ENCODE measurements at regions not wholly inside any gene's neighbourhood (a gene's known extent, or its start where the extent isn't known, plus 50 kb on each side); places are given as distances from the start of the nearest gene placed in this dataset.

GRCh38 chr11:15854245-15854644 is 502.1 kb downstream of the SOX6 start:
- H3K4me3 Mint-ChIP-seq: no peak overlapping the region
- TF ChIP-seq CTCF (IDR thresholded peaks at IDR 0.05; ENCODE audit: unreplicated experiment): no peak
- H3K9me3 Mint-ChIP-seq: no peaks in the 10 kb centered on the region
- peaks cover 4% of the 10 kb centered on the region for H3K4me1 Mint-ChIP-seq
- no peak for DNase-seq (ENCODE audit: low spot score in 2 of 2, unreplicated experiment in 2 of 2)
- H3K27me3 Mint-ChIP-seq (ENCODE audit: low read depth): peaks cover 35% of the 10 kb centered on the region
- H3K36me3 Mint-ChIP-seq: no peaks in the 10 kb centered on the region
- H3K27ac Mint-ChIP-seq: no peak overlapping the region

GRCh38 chr11:15858881-15859280 is 497.5 kb downstream of the SOX6 start:
- no peaks in the 10 kb centered on the region for H3K36me3 Mint-ChIP-seq
- no peak overlapping the region for H3K27ac Mint-ChIP-seq
- H3K9me3 Mint-ChIP-seq: no peaks in the 10 kb centered on the region
- no peak for TF ChIP-seq CTCF (IDR thresholded peaks at IDR 0.05; ENCODE audit: unreplicated experiment)
- no peak overlapping the region for H3K4me3 Mint-ChIP-seq
- peaks cover 32% of the 10 kb centered on the region for H3K27me3 Mint-ChIP-seq (ENCODE audit: low read depth)
- H3K4me1 Mint-ChIP-seq: peaks cover 4% of the 10 kb centered on the region
- no peak for DNase-seq (ENCODE audit: low spot score in 2 of 2, unreplicated experiment in 2 of 2)

GRCh38 chr11:15859411-15859810 is 496.9 kb downstream of the SOX6 start:
- peaks cover 29% of the 10 kb centered on the region for H3K27me3 Mint-ChIP-seq (ENCODE audit: low read depth)
- H3K4me1 Mint-ChIP-seq: peaks cover 4% of the 10 kb centered on the region
- no peak for DNase-seq (ENCODE audit: low spot score in 2 of 2, unreplicated experiment in 2 of 2)
- H3K4me3 Mint-ChIP-seq: no peak overlapping the region
- H3K36me3 Mint-ChIP-seq: no peaks in the 10 kb centered on the region
- no peak for TF ChIP-seq CTCF (IDR thresholded peaks at IDR 0.05; ENCODE audit: unreplicated experiment)
- no peak overlapping the region for H3K27ac Mint-ChIP-seq
- H3K9me3 Mint-ChIP-seq: no peaks in the 10 kb centered on the region

GRCh38 chr11:15861256-15861655 is 495.1 kb downstream of the SOX6 start:
- no peak for TF ChIP-seq CTCF (IDR thresholded peaks at IDR 0.05; ENCODE audit: unreplicated experiment)
- Mint-ChIP-seq H3K4me3 (no peak overlapping the region), H3K27me3 (ENCODE audit: low read depth) (peaks cover 20% of the 10 kb centered on the region), H3K9me3 (peaks cover under 1% of the 10 kb centered on the region), H3K36me3 (no peaks in the 10 kb centered on the region), H3K4me1 (peaks cover 8% of the 10 kb centered on the region), H3K27ac (no peak overlapping the region)
- DNase-seq (ENCODE audit: low spot score in 2 of 2, unreplicated experiment in 2 of 2): no peak

- no peak for DNase-seq (ENCODE audit: low spot score in 2 of 2, unreplicated experiment in 2 of 2)
- Mint-ChIP-seq H3K27ac (no peak overlapping the region), H3K36me3 (no peaks in the 10 kb centered on the region)
Measured at GRCh38 chr11:15863411-15863810, 492.9 kb downstream of the SOX6 start.

More at GRCh38 chr11:15863411-15863810, 492.9 kb downstream of the SOX6 start:
- Mint-ChIP-seq H3K9me3 (peaks cover 9% of the 10 kb centered on the region), H3K4me3 (no peak overlapping the region), H3K27me3 (ENCODE audit: low read depth) (peaks cover 13% of the 10 kb centered on the region), H3K4me1 (peaks cover 8% of the 10 kb centered on the region)
- no peak for TF ChIP-seq CTCF (IDR thresholded peaks at IDR 0.05; ENCODE audit: unreplicated experiment)
